CD14-positive monocyte (primary cell): ENCODE measurements at regions not wholly inside any gene's neighbourhood (a gene's known extent, or its start where the extent isn't known, plus 50 kb on each side); places are given as distances from the start of the nearest gene placed in this dataset.

Experiments used
- DNase-seq, 3 donors: peaks; one replicate each; pipeline ENCODE4 v3.0.0-alpha.2; 2011 to 2022
- H2AFZ ChIP-seq: 2 replicates; pipeline ENCODE4 v1.6.0; 2012; ENCODE audit warnings: mild to moderate bottlenecking, low read depth, low read length, inconsistent platforms; ENCODE audit not compliant: insufficient read depth, poor library complexity, severe bottlenecking
- H3K27ac ChIP-seq, 2 donors: 1 replicate in 1 of 2; 2 replicates in 1 of 2; pipeline ENCODE4 v1.5.1; 2012 to 2013; ENCODE audit warnings: low read length in 2 of 2, control low read depth in 1 of 2, inconsistent platforms in 1 of 2, low read depth in 1 of 2, mild to moderate bottlenecking in 1 of 2
- H3K27me3 ChIP-seq, 2 donors: one replicate each; pipeline versions ENCODE4 v1.6.0 to v1.6.1; 2011 to 2013; ENCODE audit warnings: low read length in 2 of 2; ENCODE audit not compliant: control insufficient read depth in 2 of 2, insufficient read depth in 2 of 2
- H3K36me3 ChIP-seq, 2 donors: replicated peaks in 1 of 2; 1 replicate in 1 of 2; 2 replicates in 1 of 2; pipeline versions ENCODE4 v1.5.1 to v1.6.1; 2012 to 2013; ENCODE audit warnings: low read length in 2 of 2, control low read depth in 1 of 2, inconsistent platforms in 1 of 2, mild to moderate bottlenecking in 1 of 2; ENCODE audit not compliant: insufficient read depth in 2 of 2, control insufficient read depth in 1 of 2
- H3K4me1 ChIP-seq, 2 donors: 1 replicate in 1 of 2; 2 replicates in 1 of 2; pipeline versions ENCODE4 v1.5.1 to v1.6.1; 2012 to 2013; ENCODE audit warnings: low read length in 2 of 2, control low read depth in 1 of 2, inconsistent platforms in 1 of 2, mild to moderate bottlenecking in 1 of 2, moderate library complexity in 1 of 2; ENCODE audit not compliant: insufficient read depth in 2 of 2, control insufficient read depth in 1 of 2
- H3K4me2 ChIP-seq: replicated peaks from 2 replicates; pipeline ENCODE3; 2012; ENCODE audit warnings: low read length, moderate library complexity, mild to moderate bottlenecking; ENCODE audit not compliant: poor library complexity, severe bottlenecking; ENCODE audit errors: extremely low read depth
- H3K4me3 ChIP-seq, 3 experiments: fragments of 200-600 bp in 1 of 3; sonication (generic) in 1 of 3; replicated peaks in 1 of 3; 1 replicate in 2 of 3; 2 replicates in 1 of 3; pipeline ENCODE4 v1.5.1; 2011 to 2013; ENCODE audit warnings: low read length in 3 of 3, mild to moderate bottlenecking in 3 of 3, control low read depth in 2 of 3, low read depth in 2 of 3, inconsistent platforms in 1 of 3, moderate library complexity in 1 of 3
- H3K79me2 ChIP-seq: 2 replicates; pipeline ENCODE4 v1.6.0; 2012; ENCODE audit warnings: mild to moderate bottlenecking, control low read depth, inconsistent platforms, low read length, moderate library complexity; ENCODE audit not compliant: insufficient read depth
- H3K9ac ChIP-seq: 2 replicates; pipeline ENCODE4 v1.6.0; 2017; ENCODE audit warnings: low read length, mild to moderate bottlenecking; ENCODE audit not compliant: insufficient read depth, poor library complexity, severe bottlenecking
- H3K9me3 ChIP-seq, 2 donors: replicated peaks in 1 of 2; 1 replicate in 1 of 2; 2 replicates in 1 of 2; pipeline versions ENCODE4 v1.5.1 to v1.6.1; 2012 to 2013; ENCODE audit warnings: low read length in 2 of 2, control low read depth in 1 of 2; ENCODE audit not compliant: control insufficient read depth in 1 of 2, insufficient read depth in 1 of 2
- H4K20me1 ChIP-seq: 2 replicates; pipeline ENCODE4 v1.6.0; 2012; ENCODE audit warnings: mild to moderate bottlenecking, low read length, control low read depth, moderate library complexity; ENCODE audit not compliant: insufficient read depth
- H3K27ac Mint-ChIP-seq, 7 donors: one replicate each; pipeline ENCODE4 v1.8.0; 2020; ENCODE audit warnings: mild to moderate bottlenecking in 7 of 7, mixed read lengths in 7 of 7, moderate library complexity in 6 of 7, inconsistent platforms in 2 of 7
- H3K27me3 Mint-ChIP-seq, 3 donors: one replicate each; pipeline ENCODE4 v1.8.0; 2021 to 2022; ENCODE audit warnings: low read depth in 3 of 3, mild to moderate bottlenecking in 3 of 3, mixed read lengths in 3 of 3, moderate library complexity in 3 of 3, inconsistent platforms in 1 of 3
- H3K36me3 Mint-ChIP-seq, 2 donors: one replicate each; pipeline ENCODE4 v1.8.0; 2020; ENCODE audit warnings: mixed read lengths in 2 of 2, inconsistent platforms in 1 of 2, mild to moderate bottlenecking in 1 of 2
- H3K4me1 Mint-ChIP-seq: one replicate; pipeline ENCODE4 v1.8.0; 2020; ENCODE audit warnings: mild to moderate bottlenecking, mixed read lengths
- H3K4me3 Mint-ChIP-seq, 2 donors: one replicate each; pipeline ENCODE4 v1.8.0; 2020; ENCODE audit warnings: mild to moderate bottlenecking in 2 of 2, mixed read lengths in 2 of 2, moderate library complexity in 1 of 2
- H3K9me3 Mint-ChIP-seq, 7 donors: one replicate each; pipeline ENCODE4 v1.8.0; 2020 to 2022; ENCODE audit warnings: mixed read lengths in 7 of 7, mild to moderate bottlenecking in 6 of 7, moderate library complexity in 6 of 7, inconsistent platforms in 2 of 7
- WGBS: methylation state at CpG from one replicate; pipeline ENCODE4 v1.1.5; 2013; ENCODE audit warnings: missing lambda C conversion rate; ENCODE audit not compliant: insufficient coverage; 5-methylcytosine and 5-hydroxymethylcytosine counted together
- intact Hi-C, 2 donors: fragments of 100-400 bp; cut with micrococcal nuclease; formaldehyde crosslinking; loops; one replicate each; pipeline versions ENCODE4 v1.15.0 to v1.15.1; 2023
- TF ChIP-seq, protein P1 (sequence below): fragments of 200-600 bp; IDR thresholded peaks from one replicate; pipeline ENCODE4 v1.8.0; 2022; ENCODE audit warnings: antibody characterized with exemption, mild to moderate bottlenecking

GRCh38 chr7:84627250-84627649, 432.7 kb upstream of the SEMA3A start:
- Histone ChIP-seq H3K27me3 (no peaks in the 10 kb centered on the region), H4K20me1 (no peaks in the 10 kb centered on the region), H3K4me3 (no peak overlapping the region), H3K36me3 (no peaks in the 10 kb centered on the region), H2AFZ (no peak overlapping the region), H3K9me3 (peaks cover 5 to 6% of the 10 kb centered on the region in 2 donors), H3K9ac (no peak overlapping the region), H3K79me2 (no peaks in the 10 kb centered on the region), H3K4me1 (no peaks in the 10 kb centered on the region), H3K4me2 (no peak overlapping the region), H3K27ac (no peak overlapping the region)
- no peaks in the 10 kb centered on the region for H3K4me1 Mint-ChIP-seq
- H3K36me3 Mint-ChIP-seq = no peaks in the 10 kb centered on the region
- no peak overlapping the region for H3K27ac Mint-ChIP-seq
- TF ChIP-seq, protein P1, sequence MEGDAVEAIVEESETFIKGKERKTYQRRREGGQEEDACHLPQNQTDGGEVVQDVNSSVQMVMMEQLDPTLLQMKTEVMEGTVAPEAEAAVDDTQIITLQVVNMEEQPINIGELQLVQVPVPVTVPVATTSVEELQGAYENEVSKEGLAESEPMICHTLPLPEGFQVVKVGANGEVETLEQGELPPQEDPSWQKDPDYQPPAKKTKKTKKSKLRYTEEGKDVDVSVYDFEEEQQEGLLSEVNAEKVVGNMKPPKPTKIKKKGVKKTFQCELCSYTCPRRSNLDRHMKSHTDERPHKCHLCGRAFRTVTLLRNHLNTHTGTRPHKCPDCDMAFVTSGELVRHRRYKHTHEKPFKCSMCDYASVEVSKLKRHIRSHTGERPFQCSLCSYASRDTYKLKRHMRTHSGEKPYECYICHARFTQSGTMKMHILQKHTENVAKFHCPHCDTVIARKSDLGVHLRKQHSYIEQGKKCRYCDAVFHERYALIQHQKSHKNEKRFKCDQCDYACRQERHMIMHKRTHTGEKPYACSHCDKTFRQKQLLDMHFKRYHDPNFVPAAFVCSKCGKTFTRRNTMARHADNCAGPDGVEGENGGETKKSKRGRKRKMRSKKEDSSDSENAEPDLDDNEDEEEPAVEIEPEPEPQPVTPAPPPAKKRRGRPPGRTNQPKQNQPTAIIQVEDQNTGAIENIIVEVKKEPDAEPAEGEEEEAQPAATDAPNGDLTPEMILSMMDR = no peak
- DNase-seq = no peak
- intact Hi-C loops = no loop called here
- WGBS = no CpG with 5 or more reads among the region's 2 CpGs
- no peaks in the 10 kb centered on the region for H3K27me3 Mint-ChIP-seq
- no peak overlapping the region for H3K4me3 Mint-ChIP-seq
- H3K9me3 Mint-ChIP-seq = peaks cover 0 to 10% (median 3%) of the 10 kb centered on the region in 7 donors

DNA sequence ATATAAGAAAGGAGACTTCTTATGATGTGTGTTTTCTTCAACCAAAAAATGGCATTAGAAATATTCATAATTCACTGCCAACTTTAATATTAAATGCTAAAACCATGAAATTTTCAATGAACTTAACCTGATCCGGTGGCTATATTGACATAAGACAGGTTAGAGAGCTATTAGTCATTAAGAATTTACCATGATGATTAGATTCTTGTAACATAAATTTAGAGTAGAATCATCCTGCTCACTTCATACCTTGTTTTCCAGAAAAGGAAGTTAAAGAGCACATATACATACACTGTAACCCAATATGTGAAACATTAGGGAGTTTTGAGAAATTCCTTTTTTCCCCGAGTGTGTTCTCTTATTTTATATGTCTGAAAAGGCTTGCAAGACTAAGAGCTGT, 430.3 kb upstream of the SEMA3A start:
- H3K27ac Mint-ChIP-seq = no peak overlapping the region
- Histone ChIP-seq H3K9me3 (no peaks in the 10 kb centered on the region), H3K27ac (no peak overlapping the region), H3K36me3 (no peaks in the 10 kb centered on the region), H3K4me1 (no peaks in the 10 kb centered on the region), H3K4me2 (no peak overlapping the region), H2AFZ (no peak overlapping the region), H3K27me3 (no peaks in the 10 kb centered on the region), H4K20me1 (no peaks in the 10 kb centered on the region), H3K9ac (no peak overlapping the region), H3K79me2 (no peaks in the 10 kb centered on the region), H3K4me3 (no peak overlapping the region)
- no peaks in the 10 kb centered on the region for H3K4me1 Mint-ChIP-seq
- TF ChIP-seq, protein P1 = no peak
- no peaks in the 10 kb centered on the region for H3K9me3 Mint-ChIP-seq
- intact Hi-C loops = no loop called here
- DNase-seq = no peak
- H3K4me3 Mint-ChIP-seq = no peak overlapping the region
- no peaks in the 10 kb centered on the region for H3K27me3 Mint-ChIP-seq
- H3K36me3 Mint-ChIP-seq = no peaks in the 10 kb centered on the region
- WGBS = no CpG with 5 or more reads among the region's 2 CpGs
